ENCODE measurements at regions not wholly inside any gene's neighbourhood (a gene's known extent, or its start where the extent isn't known, plus 50 kb on each side); places are given as distances from the start of the nearest gene placed in this dataset.

DNA sequence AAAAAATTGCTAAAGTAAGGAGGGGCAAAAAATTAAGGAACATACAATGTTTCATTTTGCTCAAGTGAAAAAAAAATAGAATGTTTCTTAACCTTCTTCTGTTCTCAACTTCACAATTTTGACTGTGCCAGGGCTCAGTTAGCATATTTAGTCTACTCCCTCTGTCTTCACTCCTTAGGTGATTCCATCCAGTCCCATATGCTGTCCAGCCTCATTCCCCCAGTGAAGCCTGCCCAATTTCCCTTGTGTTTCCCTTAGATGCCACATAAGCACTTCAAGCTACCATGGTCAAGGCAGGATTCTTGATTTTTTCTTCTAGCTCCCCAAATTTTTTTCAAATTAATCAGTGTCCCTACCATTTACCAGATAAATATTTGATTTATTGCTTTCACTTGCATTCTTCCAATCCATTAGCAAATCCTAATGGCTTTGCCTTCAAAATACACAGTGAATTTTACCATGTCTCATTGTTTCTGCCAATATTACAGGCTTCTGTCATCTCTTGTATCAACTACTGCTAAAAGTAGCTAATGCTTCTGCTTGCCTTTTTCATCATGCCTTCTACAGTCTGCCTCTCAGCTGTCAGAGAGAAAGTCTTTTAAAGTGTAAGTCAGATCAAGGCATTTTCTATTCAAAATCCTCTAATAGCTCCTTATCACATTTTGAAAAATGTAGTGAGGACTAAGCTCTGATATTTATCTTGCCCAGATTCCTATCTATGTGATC, 166.8 kb downstream of the MACC1 start:
- intact Hi-C loops (cut with micrococcal nuclease; ENCODE audit: unreplicated experiment) (no loop called here), in situ Hi-C loops (cut with HindIII; ENCODE audit: extremely low pct_ligation_motif_present, low pct_unique_long_range_greater_than_20kb) (no loop called here)
- FAIRE-seq (no peak), ATAC-seq (no peak), DNase-seq (ENCODE audit: low spot score) (no peak)
- no peak overlapping the region for H3K9ac ChIP-seq (ENCODE audit: insufficient read depth, low read depth, low read length)
- no TSS peak for BruUV-seq (replicated peaks)
- no peaks in the 10 kb centered on the region for H3K79me2 ChIP-seq (ENCODE audit: insufficient read depth, low read length)
- H3K4me3 ChIP-seq (replicated peaks in 1 of 3; ENCODE audit: insufficient read depth in 1 of 3, low read depth in 2 of 3, low read length in 3 of 3): no peak overlapping the region
- TF ChIP-seq, protein P1, sequence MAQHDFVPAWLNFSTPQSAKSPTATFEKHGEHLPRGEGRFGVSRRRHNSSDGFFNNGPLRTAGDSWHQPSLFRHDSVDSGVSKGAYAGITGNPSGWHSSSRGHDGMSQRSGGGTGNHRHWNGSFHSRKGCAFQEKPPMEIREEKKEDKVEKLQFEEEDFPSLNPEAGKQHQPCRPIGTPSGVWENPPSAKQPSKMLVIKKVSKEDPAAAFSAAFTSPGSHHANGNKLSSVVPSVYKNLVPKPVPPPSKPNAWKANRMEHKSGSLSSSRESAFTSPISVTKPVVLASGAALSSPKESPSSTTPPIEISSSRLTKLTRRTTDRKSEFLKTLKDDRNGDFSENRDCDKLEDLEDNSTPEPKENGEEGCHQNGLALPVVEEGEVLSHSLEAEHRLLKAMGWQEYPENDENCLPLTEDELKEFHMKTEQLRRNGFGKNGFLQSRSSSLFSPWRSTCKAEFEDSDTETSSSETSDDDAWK (CRISPR knock-in tag; IDR thresholded peaks at IDR 0.05): no peak
- TF ChIP-seq MAFG (CRISPR knock-in tag; IDR thresholded peaks at IDR 0.05): no peak
- TF ChIP-seq ZNF557 (CRISPR knock-in tag; IDR thresholded peaks at IDR 0.05): no peak
- TF ChIP-seq SKI (IDR thresholded peaks at IDR 0.05; ENCODE audit: partially characterized antibody): no peak
- TF ChIP-seq MEIS1 (CRISPR knock-in tag; IDR thresholded peaks at IDR 0.05; ENCODE audit: borderline replicate concordance): no peak
- no peak for TF ChIP-seq SOX6 (IDR thresholded peaks at IDR 0.05)
- TF ChIP-seq SOX6 (CRISPR knock-in tag; IDR thresholded peaks at IDR 0.05): no peak
- TF ChIP-seq, protein P2, sequence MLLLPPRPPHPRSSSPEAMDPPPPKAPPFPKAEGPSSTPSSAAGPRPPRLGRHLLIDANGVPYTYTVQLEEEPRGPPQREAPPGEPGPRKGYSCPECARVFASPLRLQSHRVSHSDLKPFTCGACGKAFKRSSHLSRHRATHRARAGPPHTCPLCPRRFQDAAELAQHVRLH (CRISPR knock-in tag; IDR thresholded peaks at IDR 0.05; ENCODE audit: borderline replicate concordance, low read depth): no peak
- H3K27me3 ChIP-seq (ENCODE audit: control insufficient read depth in 1 of 2, insufficient read depth in 2 of 2, low read length in 2 of 2): no peaks in the 10 kb centered on the region
- H3K27ac ChIP-seq (ENCODE audit: extremely low read length, insufficient read depth, low read length): no peak overlapping the region
- no peaks in the 10 kb centered on the region for H3K4me1 ChIP-seq (ENCODE audit: insufficient read depth, low read length)
- ChIA-PET POLR2A (no interaction called here), CTCF (ENCODE audit: low intra/inter-chr PET ratio, low total read pairs) (no interaction called here)
- no peak overlapping the region for H2AFZ ChIP-seq (ENCODE audit: low read length)
- H3K4me2 ChIP-seq (ENCODE audit: low read depth, low read length): no peak overlapping the region
- no peaks in the 10 kb centered on the region for H3K36me3 ChIP-seq (replicated peaks in 1 of 2; ENCODE audit: control insufficient read depth in 1 of 2, insufficient read depth in 2 of 2, low read length in 2 of 2)
- H3K9me3 ChIP-seq (ENCODE audit: low read length): peaks cover 12% of the 10 kb centered on the region
- H4K20me1 ChIP-seq (ENCODE audit: insufficient read depth, low read length): no peaks in the 10 kb centered on the region

Data from HepG2 (cell line).